ENCODE measurements at regions not wholly inside any gene's neighbourhood (a gene's known extent, or its start where the extent isn't known, plus 50 kb on each side); places are given as distances from the start of the nearest gene placed in this dataset.

DNA sequence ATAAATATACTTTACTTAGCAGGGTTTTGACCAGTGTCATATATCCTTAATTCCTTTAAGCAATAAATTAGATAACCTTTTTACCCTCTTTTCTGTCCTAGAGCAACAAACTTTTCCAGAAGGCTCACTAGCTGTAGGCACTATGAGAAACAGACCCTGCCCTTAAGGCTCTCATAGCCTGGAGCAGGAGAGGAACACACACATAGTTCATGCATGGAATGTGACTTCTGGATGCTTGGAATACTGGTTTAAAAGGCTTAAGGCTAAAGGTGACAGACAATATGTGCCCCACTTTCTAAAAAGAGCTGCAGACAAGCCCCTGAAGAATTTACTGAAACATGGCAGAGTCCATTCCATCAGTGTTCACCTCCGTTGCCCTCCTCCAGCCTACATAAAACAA lies 237.2 kb downstream of the TTC8 start:
- TF ChIP-seq, protein P1, sequence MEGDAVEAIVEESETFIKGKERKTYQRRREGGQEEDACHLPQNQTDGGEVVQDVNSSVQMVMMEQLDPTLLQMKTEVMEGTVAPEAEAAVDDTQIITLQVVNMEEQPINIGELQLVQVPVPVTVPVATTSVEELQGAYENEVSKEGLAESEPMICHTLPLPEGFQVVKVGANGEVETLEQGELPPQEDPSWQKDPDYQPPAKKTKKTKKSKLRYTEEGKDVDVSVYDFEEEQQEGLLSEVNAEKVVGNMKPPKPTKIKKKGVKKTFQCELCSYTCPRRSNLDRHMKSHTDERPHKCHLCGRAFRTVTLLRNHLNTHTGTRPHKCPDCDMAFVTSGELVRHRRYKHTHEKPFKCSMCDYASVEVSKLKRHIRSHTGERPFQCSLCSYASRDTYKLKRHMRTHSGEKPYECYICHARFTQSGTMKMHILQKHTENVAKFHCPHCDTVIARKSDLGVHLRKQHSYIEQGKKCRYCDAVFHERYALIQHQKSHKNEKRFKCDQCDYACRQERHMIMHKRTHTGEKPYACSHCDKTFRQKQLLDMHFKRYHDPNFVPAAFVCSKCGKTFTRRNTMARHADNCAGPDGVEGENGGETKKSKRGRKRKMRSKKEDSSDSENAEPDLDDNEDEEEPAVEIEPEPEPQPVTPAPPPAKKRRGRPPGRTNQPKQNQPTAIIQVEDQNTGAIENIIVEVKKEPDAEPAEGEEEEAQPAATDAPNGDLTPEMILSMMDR (IDR thresholded peaks at IDR 0.05; ENCODE audit: control extremely low read depth in 1 of 3, insufficient read depth in 1 of 3, low read depth in 1 of 3, low read length in 3 of 3), result no peak
- no peak for TF ChIP-seq RAD21 (IDR thresholded peaks at IDR 0.05 in 1 of 2, conservative IDR thresholded peaks at IDR 0.05 in 1 of 2; ENCODE audit: low read depth in 2 of 2, low read length in 2 of 2)
- no peak for TF ChIP-seq POLR2A (IDR thresholded peaks at IDR 0.05; ENCODE audit: control extremely low read depth in 1 of 2, low read depth in 2 of 2, low read length in 2 of 2)
- TF ChIP-seq SUZ12 (IDR thresholded peaks at IDR 0.05; ENCODE audit: low read length), result no peak

Measured in H1 (cell line).